Fibroblast of lung (primary cell): ENCODE measurements at regions not wholly inside any gene's neighbourhood (a gene's known extent, or its start where the extent isn't known, plus 50 kb on each side); places are given as distances from the start of the nearest gene placed in this dataset.

Source experiments
- DNase-seq, 2 donors: peaks; one replicate each; pipeline versions ENCODE4 v3.0.0 to v3.0.0-alpha.2; 2010; ENCODE audit warnings: low read depth in 2 of 2
- H2AFZ ChIP-seq: 2 replicates; pipeline ENCODE4 v1.5.1; 2012; ENCODE audit warnings: low read length, control low read depth, inconsistent platforms
- H3K27ac ChIP-seq: 2 replicates; pipeline ENCODE4 v1.5.1; 2011; ENCODE audit warnings: low read length, control low read depth; ENCODE audit not compliant: insufficient read depth
- H3K27me3 ChIP-seq: 2 replicates; pipeline ENCODE4 v1.5.1; 2011; ENCODE audit warnings: mild to moderate bottlenecking, low read length; ENCODE audit not compliant: control insufficient read depth, insufficient read depth
- H3K36me3 ChIP-seq: 2 replicates; pipeline ENCODE4 v1.5.1; 2011; ENCODE audit warnings: low read length; ENCODE audit not compliant: control insufficient read depth, insufficient read depth
- H3K4me1 ChIP-seq: 2 replicates; pipeline ENCODE4 v1.5.1; 2011; ENCODE audit warnings: low read length; ENCODE audit not compliant: control insufficient read depth, insufficient read depth; ENCODE audit errors: extremely low read depth
- H3K4me2 ChIP-seq: 2 replicates; pipeline ENCODE4 v1.5.1; 2011; ENCODE audit warnings: low read length, control low read depth; ENCODE audit not compliant: insufficient read depth; ENCODE audit errors: extremely low read depth
- H3K4me3 ChIP-seq, 4 experiments: fragments of 200-600 bp in 1 of 4; sonication (generic) in 1 of 4; replicated peaks in 1 of 4; 2 replicates each; pipeline ENCODE4 v1.5.1; 2011 to 2016; ENCODE audit warnings: low read length in 4 of 4, low read depth in 3 of 4, mild to moderate bottlenecking in 3 of 4, control low read depth in 2 of 4, inconsistent platforms in 1 of 4, mixed read lengths in 1 of 4; ENCODE audit not compliant: insufficient read depth in 1 of 4; ENCODE audit errors: control extremely low read depth in 1 of 4
- H3K79me2 ChIP-seq: 2 replicates; pipeline ENCODE4 v1.5.1; 2012; ENCODE audit warnings: mild to moderate bottlenecking, low read length, inconsistent platforms; ENCODE audit not compliant: control insufficient read depth, insufficient read depth
- H3K9ac ChIP-seq: 2 replicates; pipeline ENCODE4 v1.5.1; 2011; ENCODE audit warnings: mild to moderate bottlenecking, low read length, control low read depth; ENCODE audit not compliant: insufficient read depth
- H3K9me3 ChIP-seq: 2 replicates; pipeline ENCODE4 v1.5.1; 2012; ENCODE audit warnings: low read depth, low read length; ENCODE audit not compliant: control insufficient read depth, insufficient read depth
- H4K20me1 ChIP-seq: 2 replicates; pipeline ENCODE4 v1.5.1; 2011; ENCODE audit warnings: low read length; ENCODE audit not compliant: control insufficient read depth, insufficient read depth; ENCODE audit errors: extremely low read depth
- EZH2 ChIP-seq: IDR thresholded peaks from 2 replicates; pipeline ENCODE4 v1.5.1; 2012; ENCODE audit warnings: low read length, control low read depth, mild to moderate bottlenecking; ENCODE audit errors: missing control alignments
- TF ChIP-seq, protein P1 (sequence below), 2 donors: IDR thresholded peaks in 1 of 2; conservative IDR thresholded peaks in 1 of 2; 1 replicate in 1 of 2; 2 replicates in 1 of 2; pipeline ENCODE4 v1.5.1; 2011 to 2012; ENCODE audit warnings: low read length in 2 of 2, control low read depth in 1 of 2, inconsistent platforms in 1 of 2, low read depth in 1 of 2, mild to moderate bottlenecking in 1 of 2

- Histone ChIP-seq H3K9ac (no peak overlapping the region), H3K9me3 (no peaks in the 10 kb centered on the region), H2AFZ (no peak overlapping the region), H3K4me1 (no peaks in the 10 kb centered on the region), H3K27me3 (no peaks in the 10 kb centered on the region), H3K36me3 (no peaks in the 10 kb centered on the region), H4K20me1 (no peaks in the 10 kb centered on the region), H3K27ac (no peak overlapping the region), H3K4me3 (no peak overlapping the region), H3K4me2 (no peak overlapping the region), H3K79me2 (no peaks in the 10 kb centered on the region)
- DNase-seq: no peak
- TF ChIP-seq EZH2: no peak
- TF ChIP-seq, protein P1, sequence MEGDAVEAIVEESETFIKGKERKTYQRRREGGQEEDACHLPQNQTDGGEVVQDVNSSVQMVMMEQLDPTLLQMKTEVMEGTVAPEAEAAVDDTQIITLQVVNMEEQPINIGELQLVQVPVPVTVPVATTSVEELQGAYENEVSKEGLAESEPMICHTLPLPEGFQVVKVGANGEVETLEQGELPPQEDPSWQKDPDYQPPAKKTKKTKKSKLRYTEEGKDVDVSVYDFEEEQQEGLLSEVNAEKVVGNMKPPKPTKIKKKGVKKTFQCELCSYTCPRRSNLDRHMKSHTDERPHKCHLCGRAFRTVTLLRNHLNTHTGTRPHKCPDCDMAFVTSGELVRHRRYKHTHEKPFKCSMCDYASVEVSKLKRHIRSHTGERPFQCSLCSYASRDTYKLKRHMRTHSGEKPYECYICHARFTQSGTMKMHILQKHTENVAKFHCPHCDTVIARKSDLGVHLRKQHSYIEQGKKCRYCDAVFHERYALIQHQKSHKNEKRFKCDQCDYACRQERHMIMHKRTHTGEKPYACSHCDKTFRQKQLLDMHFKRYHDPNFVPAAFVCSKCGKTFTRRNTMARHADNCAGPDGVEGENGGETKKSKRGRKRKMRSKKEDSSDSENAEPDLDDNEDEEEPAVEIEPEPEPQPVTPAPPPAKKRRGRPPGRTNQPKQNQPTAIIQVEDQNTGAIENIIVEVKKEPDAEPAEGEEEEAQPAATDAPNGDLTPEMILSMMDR (conservative IDR thresholded peaks at IDR 0.05 in 1 of 2, IDR thresholded peaks at IDR 0.05 in 1 of 2; ENCODE audit: low read depth in 1 of 2, low read length in 2 of 2): no peak
Measured at GRCh38 chr11:79616392-79616851, 175.6 kb upstream of the TENM4 start.

- no peaks in the 10 kb centered on the region for H3K4me1 ChIP-seq
- H3K27ac ChIP-seq: no peak overlapping the region
- no peaks in the 10 kb centered on the region for H4K20me1 ChIP-seq
- no peaks in the 10 kb centered on the region for H3K36me3 ChIP-seq
- H3K4me3 ChIP-seq: no peak overlapping the region
- no peaks in the 10 kb centered on the region for H3K27me3 ChIP-seq
- TF ChIP-seq EZH2: no peak
- TF ChIP-seq, protein P1 (conservative IDR thresholded peaks at IDR 0.05 in 1 of 2, IDR thresholded peaks at IDR 0.05 in 1 of 2; ENCODE audit: low read depth in 1 of 2, low read length in 2 of 2): no peak
- H3K4me2 ChIP-seq: no peak overlapping the region
- no peak for DNase-seq
- no peak overlapping the region for H3K9ac ChIP-seq
- H2AFZ ChIP-seq: no peak overlapping the region
- no peaks in the 10 kb centered on the region for H3K79me2 ChIP-seq
- H3K9me3 ChIP-seq: no peaks in the 10 kb centered on the region
Measured at GRCh38 chr11:79615425-79615824, 174.6 kb upstream of the TENM4 start.

- Histone ChIP-seq H4K20me1 (no peaks in the 10 kb centered on the region), H3K9me3 (no peaks in the 10 kb centered on the region), H3K9ac (no peak overlapping the region), H2AFZ (no peak overlapping the region), H3K27me3 (no peaks in the 10 kb centered on the region), H3K4me1 (no peaks in the 10 kb centered on the region), H3K79me2 (no peaks in the 10 kb centered on the region), H3K4me3 (no peak overlapping the region), H3K27ac (no peak overlapping the region), H3K4me2 (no peak overlapping the region), H3K36me3 (no peaks in the 10 kb centered on the region)
- TF ChIP-seq, protein P1 (conservative IDR thresholded peaks at IDR 0.05 in 1 of 2, IDR thresholded peaks at IDR 0.05 in 1 of 2; ENCODE audit: low read depth in 1 of 2, low read length in 2 of 2): no peak
- TF ChIP-seq EZH2: no peak
- no peak for DNase-seq
Measured at GRCh38 chr11:79610678-79611077, 169.8 kb upstream of the TENM4 start.
